AG04450 (cell line): ENCODE measurements at regions not wholly inside any gene's neighbourhood (a gene's known extent, or its start where the extent isn't known, plus 50 kb on each side); places are given as distances from the start of the nearest gene placed in this dataset.

Experiments used
- CTCF ChIA-PET: fragments of 300-600, 350-600 bp; formaldehyde crosslinking; extraction: SDS; loops from one replicate; lab custom pipeline; 2022; ENCODE audit warnings: antibody characterized with exemption, inconsistent platforms; lab: Charles Lee
- POLR2A ChIA-PET: fragments of 350-600 bp; formaldehyde crosslinking; extraction: SDS; loops from one replicate; lab custom pipeline; 2021; ENCODE audit warnings: antibody characterized with exemption, inconsistent platforms; lab: Yijun Ruan, JAX
- DNase-seq: peaks from one replicate; pipeline ENCODE4 v3.0.0-alpha.2; 2011; ENCODE audit warnings: low read depth, low spot score
- H3K27ac ChIP-seq: one replicate; pipeline ENCODE4 v1.5.1; 2012; ENCODE audit warnings: low read depth, low read length, control low read depth
- H3K27me3 ChIP-seq: one replicate; pipeline ENCODE4 v1.6.0; 2012; ENCODE audit warnings: low read length; ENCODE audit not compliant: control insufficient read depth, insufficient read depth
- H3K4me3 ChIP-seq: 2 replicates; pipeline ENCODE4 v1.5.1; 2011; ENCODE audit warnings: mild to moderate bottlenecking, low read depth, low read length, control low read depth
- H3K9me3 ChIP-seq: 2 replicates; pipeline ENCODE4 v1.5.1; 2012; ENCODE audit warnings: low read length; ENCODE audit not compliant: control insufficient read depth, insufficient read depth
- TF ChIP-seq, protein P1 (sequence below): IDR thresholded peaks from 2 replicates; pipeline ENCODE4 v1.5.1; 2011; ENCODE audit warnings: low read depth, low read length, control low read depth, inconsistent platforms

DNA sequence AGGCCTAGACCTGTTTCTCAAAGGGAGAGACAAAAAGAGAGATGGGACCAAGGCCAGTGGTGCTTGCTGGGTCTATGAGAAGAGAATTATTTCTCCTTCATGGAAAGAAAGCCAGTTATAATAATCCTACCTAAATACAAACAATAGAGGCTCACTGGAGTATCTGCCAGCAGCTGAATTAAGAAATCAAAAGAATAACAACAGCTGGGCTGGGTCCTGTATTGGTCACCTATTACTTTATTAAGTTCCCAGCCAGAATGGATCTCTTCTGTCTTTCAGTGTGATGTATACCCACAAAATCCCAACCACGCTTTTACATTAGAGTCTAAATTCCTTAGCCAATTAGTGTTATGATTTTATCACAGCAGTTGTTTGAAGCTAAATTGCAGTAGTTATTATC is 297.8 kb upstream of the DACH1 start:
- CTCF ChIA-PET: no interaction called here
- H3K4me3 ChIP-seq: no peak overlapping the region
- DNase-seq: no peak
- no peaks in the 10 kb centered on the region for H3K27me3 ChIP-seq
- TF ChIP-seq, protein P1, sequence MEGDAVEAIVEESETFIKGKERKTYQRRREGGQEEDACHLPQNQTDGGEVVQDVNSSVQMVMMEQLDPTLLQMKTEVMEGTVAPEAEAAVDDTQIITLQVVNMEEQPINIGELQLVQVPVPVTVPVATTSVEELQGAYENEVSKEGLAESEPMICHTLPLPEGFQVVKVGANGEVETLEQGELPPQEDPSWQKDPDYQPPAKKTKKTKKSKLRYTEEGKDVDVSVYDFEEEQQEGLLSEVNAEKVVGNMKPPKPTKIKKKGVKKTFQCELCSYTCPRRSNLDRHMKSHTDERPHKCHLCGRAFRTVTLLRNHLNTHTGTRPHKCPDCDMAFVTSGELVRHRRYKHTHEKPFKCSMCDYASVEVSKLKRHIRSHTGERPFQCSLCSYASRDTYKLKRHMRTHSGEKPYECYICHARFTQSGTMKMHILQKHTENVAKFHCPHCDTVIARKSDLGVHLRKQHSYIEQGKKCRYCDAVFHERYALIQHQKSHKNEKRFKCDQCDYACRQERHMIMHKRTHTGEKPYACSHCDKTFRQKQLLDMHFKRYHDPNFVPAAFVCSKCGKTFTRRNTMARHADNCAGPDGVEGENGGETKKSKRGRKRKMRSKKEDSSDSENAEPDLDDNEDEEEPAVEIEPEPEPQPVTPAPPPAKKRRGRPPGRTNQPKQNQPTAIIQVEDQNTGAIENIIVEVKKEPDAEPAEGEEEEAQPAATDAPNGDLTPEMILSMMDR: no peak
- no peak overlapping the region for H3K27ac ChIP-seq
- H3K9me3 ChIP-seq: no peaks in the 10 kb centered on the region
- POLR2A ChIA-PET: no interaction called here

DNA sequence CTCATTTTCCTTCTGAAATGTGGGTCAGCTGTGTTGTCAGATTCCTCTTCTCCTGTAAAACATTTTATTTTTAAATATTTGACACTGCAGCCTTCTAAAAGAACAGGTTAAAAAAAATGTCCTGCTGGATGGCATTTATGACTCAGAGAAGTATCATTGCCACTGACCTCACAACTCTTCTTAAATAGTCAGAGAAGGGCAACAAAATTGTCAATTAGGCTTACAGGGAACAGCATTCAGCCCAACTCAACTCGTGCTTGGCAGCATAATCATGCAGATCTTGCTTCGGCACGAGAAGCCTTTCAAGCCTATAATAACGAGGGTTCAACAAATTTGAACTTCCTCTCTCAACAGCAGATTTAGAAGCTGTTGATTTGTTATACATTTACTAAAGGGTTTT is 296.7 kb upstream of the DACH1 start:
- no peaks in the 10 kb centered on the region for H3K27me3 ChIP-seq
- no peaks in the 10 kb centered on the region for H3K9me3 ChIP-seq
- H3K27ac ChIP-seq: no peak overlapping the region
- TF ChIP-seq, protein P1: no peak
- no peak overlapping the region for H3K4me3 ChIP-seq
- POLR2A ChIA-PET: no interaction called here
- CTCF ChIA-PET: no interaction called here
- DNase-seq: no peak

DNA sequence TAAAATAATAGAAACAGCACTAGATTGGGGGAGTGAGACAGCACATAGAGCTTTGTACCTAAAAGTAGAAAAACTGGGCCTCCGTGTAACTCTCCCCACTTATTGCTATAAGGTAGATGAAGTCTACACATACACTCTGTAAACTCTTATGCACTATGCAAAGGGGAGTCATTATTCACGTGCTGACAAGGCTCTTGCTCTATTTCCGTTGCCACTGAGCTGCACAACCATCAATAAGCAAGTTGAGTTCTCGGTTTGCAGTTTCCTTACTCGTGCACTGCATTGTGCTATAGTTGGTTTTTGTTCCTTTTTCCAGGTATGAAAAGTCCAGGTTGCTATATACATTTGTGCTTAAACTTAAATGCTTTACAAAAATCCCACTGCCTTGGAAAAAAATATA is 294.0 kb upstream of the DACH1 start:
- H3K4me3 ChIP-seq: no peak overlapping the region
- no peak for DNase-seq
- ChIA-PET CTCF (no interaction called here), POLR2A (no interaction called here)
- no peak overlapping the region for H3K27ac ChIP-seq
- H3K27me3 ChIP-seq: no peaks in the 10 kb centered on the region
- no peaks in the 10 kb centered on the region for H3K9me3 ChIP-seq
- TF ChIP-seq, protein P1: no peak

DNA sequence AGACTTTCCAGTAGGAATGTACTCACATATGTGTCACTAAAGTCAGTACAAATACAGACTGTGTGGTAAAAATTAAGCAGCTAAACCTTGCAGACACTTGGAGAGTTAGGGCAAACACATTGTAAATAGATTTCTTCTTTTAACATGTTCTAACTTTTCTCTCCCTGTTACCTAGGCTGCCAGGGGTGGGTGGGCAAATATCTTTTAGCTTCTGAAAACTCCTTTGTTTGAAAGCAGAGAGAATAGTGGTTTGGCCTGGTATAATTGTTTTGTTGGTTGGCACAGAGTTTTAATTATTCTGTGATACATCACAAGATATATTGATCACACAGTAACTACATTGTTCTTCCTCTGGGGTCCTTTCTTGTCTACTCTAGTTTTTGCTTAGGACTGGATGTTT is 289.8 kb upstream of the DACH1 start:
- CTCF ChIA-PET: no interaction called here
- TF ChIP-seq, protein P1: no peak
- H3K27ac ChIP-seq: no peak overlapping the region
- POLR2A ChIA-PET: no interaction called here
- H3K4me3 ChIP-seq: no peak overlapping the region
- no peaks in the 10 kb centered on the region for H3K9me3 ChIP-seq
- DNase-seq: no peak
- no peaks in the 10 kb centered on the region for H3K27me3 ChIP-seq

DNA sequence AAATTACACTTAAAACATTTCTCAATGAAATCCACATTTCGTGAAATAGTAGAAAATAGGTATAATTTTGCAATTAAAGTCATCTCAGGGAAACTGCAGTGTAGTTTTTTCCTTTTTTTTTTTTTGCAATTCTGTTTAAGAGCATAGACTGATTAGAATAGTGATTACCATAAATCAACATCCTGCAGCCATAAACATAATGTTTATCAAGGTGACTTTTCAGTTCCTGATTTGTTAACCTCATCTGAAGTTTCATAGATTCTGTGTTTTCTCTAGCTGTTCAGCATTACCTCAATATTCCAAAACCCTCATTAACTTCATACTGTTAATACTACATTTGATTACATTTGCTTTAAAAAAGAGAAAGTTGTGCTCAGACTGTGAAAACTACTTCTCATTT is 286.3 kb upstream of the DACH1 start:
- ChIA-PET POLR2A (no interaction called here), CTCF (no interaction called here)

More for the DNA sequence above, 286.3 kb upstream of the DACH1 start:
- Histone ChIP-seq H3K4me3 (no peak overlapping the region), H3K9me3 (no peaks in the 10 kb centered on the region), H3K27ac (no peak overlapping the region), H3K27me3 (no peaks in the 10 kb centered on the region)
- TF ChIP-seq, protein P1: no peak
- no peak for DNase-seq
